HG03095 (cell line): ENCODE measurements at regions not wholly inside any gene's neighbourhood (a gene's known extent, or its start where the extent isn't known, plus 50 kb on each side); places are given as distances from the start of the nearest gene placed in this dataset.

Experiments
- ATAC-seq: cut with Tn5 transposase; IDR thresholded peaks from one replicate; pipeline ENCODE4 v1.9.1; 2021; ENCODE audit warnings: moderate library complexity; ENCODE audit not compliant: unreplicated experiment

DNA sequence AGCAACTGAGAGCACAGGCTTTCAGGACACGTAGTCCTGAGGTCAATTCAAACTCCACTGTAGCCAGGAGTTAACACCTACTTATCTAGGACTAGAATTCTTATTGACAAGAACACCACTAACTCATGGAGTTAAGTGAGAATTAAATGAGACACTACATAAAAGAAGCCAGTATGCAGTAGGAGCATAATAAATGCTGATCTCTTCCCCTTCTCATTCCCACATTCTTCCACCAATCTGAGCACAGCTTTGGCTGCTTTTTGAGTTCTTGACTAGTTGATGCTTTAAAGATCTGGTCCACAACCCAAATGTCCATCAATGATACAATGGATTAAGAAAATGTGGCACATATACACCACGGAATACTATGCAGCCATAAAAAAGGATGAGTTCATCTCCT is 55.2 kb downstream of the TTC32 start:
- no peak for ATAC-seq

DNA sequence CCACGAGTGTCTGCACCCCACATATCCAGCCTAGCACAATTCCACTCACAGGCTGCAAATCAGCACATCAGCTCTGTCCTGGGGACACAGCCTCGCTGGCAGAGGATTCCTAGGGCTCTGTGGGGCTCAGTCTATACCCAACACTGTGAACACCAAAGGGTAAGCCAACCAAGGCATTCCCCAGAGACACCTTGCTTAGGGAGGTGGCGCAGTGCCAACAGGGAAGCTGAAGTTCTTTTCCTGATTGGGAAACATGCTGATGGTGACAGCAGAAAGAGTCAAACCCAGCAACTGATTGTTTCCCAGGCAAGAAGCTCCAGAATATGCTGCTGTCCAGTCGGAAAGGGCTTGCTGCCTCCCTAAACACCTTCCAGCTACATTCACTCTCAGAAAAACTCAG is 55.8 kb downstream of the TTC32 start:
- no peak for ATAC-seq

DNA sequence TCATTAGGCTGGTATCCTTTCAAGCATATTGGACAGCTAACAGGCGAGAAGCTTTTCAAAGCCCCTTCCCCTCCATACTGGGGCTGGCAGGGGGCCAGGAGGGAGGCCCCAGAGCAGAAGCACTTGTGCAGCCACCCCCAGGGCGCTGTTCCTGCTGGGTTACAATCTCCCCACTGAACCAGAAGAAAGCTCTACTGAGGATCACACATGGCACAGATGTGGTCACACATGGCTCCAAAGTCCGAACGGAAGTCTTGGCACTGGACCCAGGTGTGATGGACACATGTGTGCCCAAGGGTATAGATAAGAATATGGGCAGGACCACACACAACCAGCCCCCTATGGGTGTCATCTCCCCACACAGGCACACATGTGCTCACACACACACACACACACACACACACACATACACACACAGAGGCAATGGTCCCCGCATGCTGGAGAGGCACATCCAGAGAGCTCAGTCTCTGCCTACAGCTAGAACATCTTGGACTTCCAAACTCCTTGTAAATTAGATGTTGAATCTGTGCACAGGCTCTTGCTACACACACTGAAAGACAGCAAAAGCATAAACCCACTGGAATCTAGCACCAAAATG is 56.4 kb downstream of the TTC32 start:
- ATAC-seq: no peak

DNA sequence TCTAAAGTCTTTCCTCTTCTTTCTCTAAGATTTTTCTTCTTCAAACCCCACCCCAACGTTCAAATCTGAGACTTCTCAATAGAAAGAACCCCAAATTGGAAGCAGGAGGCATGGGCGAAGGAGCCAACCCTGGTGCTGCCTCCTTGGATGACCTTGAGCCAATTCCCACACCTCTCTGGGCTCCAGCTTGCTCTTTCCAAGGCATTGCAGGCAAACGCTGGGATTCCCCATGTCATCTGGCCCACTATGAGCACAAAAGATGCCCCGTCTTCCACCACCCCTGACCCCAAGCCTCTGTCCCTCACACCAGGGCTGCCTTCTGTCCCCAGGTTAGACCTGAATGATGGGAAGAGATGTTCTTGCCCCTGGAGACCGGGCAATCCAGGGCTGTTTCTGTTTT is 57.0 kb downstream of the TTC32 start:
- no peak for ATAC-seq

DNA sequence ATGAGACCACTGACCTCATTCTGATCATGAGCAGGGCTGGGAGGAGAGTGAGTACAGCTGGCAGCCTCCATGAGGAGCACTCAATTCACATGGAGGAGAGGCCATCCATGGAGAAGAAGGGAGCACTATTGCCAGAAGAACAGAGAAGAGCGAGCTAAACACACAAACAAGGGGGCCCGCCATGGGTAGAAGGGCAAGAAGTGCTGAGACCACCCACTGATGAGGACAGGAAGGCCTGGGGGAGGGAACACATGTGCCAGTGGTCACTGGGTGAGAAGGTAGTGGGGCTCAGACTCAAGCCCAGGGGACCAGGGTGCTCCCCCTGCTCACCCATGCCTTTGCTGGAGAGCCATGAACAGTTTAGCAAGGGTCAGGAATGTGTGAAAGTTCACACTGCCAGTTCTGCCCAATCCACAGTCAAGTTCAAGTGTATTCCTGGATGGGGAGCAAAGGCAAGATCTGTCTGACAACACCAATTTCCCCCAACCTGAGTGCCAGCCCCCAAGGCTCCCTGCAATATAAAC is 57.7 kb downstream of the TTC32 start:
- no peak for ATAC-seq

DNA sequence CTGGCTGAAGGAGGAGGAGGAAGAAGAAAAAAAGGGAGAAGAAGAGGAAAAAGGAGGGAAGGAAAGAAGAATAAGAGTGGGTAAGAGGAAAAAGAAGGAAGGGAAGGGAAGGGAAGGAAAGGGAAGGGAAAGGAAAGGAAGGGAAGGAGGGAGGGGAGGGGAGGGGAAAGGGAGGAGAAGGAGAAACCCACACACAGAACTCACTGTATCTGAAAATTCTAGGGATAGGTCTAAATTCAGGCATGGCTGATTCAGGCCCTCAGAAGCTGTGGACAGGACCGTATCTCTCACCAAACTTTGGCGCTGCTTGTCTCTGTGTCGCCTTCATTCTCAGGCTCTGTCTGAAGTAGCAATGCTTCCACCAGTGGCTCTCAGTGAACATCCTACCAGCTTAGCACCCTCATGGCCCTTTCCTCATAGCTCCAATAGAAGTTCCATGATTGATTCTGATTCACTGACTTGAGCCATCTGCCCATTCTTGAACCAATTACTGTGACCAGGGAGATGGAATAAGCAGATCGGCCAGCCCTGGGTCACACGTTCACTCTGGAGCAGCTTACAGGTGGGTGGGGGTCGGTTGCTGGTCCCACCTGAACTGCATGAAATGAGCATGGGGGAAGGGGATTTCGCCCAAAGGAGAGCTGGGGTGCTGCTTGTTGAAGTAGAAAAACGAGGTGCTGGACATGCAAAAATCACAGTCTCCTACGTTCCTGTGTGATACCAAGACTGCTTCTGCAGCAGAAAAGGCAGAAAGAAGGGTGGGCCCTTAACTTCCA is 59.7 kb downstream of the TTC32 start:
- no peak for ATAC-seq

DNA sequence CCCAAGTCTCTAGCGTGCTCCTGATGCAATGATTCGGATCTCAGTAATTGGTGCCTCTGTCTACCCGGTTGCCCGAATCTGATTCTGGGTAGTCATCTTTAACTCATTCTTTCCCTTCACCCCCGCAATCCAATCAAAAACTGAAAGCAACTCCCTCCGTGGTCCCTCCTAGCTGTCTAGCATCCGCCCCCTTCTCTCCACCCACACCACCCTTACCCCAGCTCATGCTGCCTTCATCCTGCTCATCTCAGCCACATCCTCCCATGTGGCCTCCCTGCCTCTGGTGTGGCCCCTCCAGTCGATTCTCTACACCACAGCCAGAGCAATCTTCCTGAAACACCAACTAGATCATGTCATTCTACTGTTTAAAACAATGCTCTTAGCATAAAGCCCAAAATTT is 62.3 kb downstream of the TTC32 start:
- ATAC-seq: no peak

DNA sequence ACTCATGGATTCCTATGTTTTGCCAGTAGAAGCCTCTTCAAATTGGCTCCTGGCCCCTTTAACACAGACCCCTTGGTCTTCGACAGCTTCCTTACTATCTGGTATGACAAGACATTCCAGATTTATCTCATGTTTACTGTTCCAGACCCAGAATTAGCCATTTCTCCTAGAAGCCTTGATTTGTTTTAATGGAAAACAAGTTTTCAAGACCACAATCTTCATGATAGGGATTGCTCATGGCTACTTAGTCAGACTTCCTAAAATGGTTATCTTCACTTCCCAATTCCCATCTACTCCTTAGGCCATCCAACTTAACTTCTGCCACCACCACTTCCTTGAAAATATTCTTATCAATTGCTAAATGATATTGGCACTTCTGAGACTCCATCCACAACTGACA is 63.2 kb downstream of the TTC32 start:
- no peak for ATAC-seq

DNA sequence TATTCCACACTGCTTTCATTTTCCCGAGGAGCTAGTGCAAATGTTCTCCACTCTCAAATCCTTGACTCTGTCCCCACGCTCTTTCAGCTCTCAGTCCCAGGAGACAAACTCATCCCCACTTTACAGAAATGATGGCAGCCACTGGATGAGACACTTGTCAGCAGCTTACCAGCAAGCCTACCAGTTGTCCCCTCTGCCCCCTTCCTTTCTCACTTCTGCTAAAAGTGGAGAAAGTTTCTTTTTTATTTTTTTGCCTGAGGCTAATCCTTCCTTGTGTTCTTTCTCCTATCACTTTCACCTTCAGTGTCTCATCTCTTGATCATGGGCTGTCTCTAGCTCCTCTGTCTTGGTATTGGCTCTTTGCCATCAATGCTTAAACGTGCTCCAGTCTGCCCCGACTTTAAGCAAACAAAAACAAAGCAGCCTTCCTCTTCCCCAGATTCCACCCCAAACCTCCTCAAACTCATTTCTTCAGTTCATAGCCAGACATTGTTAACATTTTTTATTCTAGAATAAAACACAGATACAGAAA is 64.5 kb downstream of the TTC32 start:
- ATAC-seq: no peak

DNA sequence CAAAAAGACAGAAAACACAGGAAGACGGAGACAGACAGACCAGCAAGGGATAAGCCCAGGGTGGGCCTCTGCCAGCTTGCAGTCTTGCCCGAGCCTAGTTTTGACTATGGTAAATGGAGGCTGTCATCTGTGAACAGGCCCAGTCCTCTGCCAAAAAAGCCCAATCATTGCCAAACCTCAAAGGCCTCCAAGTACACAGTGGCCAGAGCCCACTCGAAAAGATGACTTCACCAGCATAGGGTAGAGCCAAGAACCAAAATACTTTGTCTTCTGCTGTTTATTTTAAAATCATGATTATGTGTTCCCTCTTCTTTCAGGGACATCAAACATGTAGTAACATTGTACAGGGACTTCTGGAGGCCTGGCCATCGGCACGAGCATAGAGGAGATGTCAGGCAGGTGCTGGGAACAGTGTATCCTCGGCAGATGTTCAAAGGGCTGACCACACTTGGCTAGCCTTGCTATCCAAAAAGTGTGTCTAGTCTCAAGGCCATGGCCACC is 66.0 kb downstream of the TTC32 start:
- ATAC-seq: no peak

DNA sequence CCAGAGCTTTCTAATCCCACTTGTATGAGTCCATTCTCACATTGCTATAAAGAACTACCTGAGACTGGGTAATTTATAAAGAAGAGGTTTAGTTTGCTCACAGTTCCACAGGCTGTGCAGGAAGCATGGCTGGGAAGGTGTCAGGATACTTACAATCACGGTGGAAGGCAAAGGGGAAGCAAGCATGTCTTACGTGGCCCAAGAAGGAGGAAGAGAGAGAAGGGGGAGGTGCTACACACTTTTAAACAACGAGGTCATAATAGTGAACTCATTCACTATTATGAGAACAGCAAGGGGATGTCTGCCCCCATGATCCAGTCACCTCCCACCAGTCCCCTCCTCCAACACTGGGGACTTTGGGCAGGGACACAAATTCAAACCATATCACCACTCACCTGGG is 67.8 kb downstream of the TTC32 start:
- ATAC-seq: no peak

DNA sequence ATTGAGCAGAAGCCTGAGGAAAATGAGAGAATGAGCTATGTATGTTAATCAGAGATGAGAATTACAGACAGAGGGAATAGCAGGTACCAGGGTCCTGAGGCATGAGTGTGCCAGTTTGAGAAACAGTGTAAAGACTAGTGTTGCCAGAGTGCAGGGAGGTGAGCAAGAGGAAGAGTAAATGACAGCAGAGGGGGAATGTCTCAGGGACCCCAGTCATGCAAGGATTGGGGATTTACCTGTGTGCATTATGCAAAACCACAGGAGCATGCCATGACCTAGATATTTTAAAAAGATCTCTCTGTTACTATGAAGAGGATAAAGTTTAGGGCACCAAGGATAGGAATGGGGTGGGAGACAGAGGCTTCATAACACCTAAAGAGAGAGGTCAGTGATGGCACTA is 72.1 kb downstream of the TTC32 start:
- no peak for ATAC-seq

DNA sequence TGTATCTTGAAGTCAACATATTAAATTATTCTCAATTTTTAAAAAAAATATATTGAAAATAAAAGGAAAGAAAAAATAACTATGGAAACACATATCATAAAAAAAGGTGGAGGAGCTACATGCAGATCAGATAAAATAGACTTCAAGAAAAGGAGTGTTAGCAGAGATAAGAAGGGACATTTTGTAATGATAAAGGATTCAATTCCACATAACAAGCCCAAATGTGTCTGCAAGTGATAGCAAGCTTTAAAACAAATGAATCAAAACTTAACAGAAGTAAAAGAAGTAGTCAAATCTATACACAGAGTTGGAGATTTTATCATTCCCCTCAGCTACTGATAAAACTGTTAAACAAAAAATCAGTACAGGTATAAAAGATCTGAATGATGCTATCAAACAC is 74.9 kb downstream of the TTC32 start:
- no peak for ATAC-seq

DNA sequence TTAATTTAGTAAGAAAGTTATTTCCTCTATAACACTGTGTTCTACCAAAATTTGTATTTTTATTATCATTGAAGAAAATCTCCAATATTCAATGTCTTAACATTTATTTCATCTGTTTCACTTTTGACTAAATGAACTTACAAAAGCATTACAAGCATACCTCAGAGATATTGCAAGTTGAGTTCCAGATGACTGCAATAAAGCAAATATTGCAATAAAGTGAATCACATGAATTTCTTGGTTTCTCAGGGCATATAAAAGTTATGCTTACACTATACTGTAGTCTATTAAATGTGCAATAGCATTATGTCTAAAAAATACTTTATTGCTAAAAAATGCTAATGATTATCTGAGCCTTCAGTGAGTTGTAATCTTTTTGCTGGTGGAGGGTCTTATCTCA is 78.3 kb downstream of the TTC32 start:
- ATAC-seq: no peak

DNA sequence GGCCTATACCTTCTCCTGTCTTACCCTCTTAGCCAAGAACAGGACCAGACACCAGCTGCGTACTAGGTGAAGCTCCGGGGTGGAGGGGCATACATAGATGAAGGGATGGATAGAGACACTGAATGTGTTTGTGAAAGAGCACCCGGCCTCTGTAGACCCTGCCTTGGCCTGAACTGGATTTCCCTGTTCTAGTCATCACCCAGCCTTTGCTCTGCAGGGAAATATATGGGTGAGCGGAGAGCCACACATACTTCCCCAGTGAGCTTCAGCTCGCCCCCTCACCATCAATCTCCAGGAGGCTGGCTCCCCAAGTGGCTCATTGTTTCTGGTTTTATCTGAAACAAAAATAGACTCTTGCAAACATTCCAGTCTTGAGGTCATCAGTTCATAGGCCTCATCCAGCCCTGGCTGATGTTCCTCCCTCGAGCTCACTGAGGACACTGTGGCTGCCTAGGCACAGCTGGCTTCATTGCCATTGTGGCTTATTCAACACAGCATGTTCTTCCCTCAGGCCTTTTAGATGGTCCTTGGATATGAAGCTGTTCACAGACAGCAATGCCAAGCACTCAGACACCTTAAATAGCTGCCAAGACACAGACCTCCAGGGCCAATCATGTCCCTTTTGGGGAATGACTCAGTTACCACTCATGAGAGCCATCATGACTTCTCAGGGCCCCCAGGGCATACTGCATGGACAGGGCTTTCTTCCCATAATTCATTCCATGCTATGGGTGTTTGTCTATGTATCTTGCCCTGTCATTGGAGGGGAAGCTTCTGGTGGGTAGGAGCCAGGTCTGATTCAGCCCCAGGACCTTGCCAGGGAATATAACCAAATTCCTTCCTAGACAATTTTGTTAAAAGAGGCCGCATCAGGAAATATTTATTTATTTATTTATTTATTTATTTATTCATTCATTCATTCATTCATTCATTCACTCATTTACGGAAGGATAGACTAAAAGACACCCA is 82.4 kb downstream of the TTC32 start:
- no peak for ATAC-seq

DNA sequence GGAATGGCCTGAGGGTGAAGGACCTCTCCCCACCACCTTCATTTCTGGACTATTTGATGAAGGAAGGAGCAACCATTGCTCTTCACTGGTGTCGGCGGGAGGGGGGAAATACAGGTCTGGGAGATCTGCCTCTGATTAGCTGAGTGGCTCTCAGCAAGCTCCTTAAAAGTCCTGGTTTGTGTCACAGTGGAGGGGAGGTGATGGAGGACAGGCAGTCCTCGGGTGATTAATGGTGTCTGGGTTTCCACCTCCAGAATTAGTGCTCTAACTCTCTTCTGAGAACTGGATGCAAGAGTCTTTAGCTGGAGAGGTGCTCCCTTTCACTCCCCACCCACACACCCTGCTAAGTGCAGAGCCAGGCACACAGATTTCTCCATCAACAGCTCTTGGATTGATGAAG is 83.2 kb downstream of the TTC32 start:
- no peak for ATAC-seq

DNA sequence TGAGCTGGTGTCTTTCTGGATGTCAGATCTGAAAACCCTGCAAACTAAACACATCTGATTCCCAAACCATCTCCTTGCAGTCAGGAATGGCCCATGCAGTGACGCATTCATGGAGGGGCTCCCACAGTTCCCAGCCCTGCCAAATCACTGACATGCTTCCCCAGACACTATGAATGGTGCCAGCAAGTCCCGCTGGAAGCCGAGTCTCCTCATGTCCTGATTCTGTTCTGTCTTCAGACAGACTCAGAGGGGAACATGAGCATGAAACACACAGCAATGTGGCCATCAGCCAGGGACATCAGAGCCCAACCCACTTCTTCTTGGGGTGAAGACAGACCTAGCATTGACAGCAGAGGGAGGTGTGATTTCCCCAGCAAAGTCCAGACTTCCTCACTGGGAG is 83.7 kb downstream of the TTC32 start:
- ATAC-seq: no peak

DNA sequence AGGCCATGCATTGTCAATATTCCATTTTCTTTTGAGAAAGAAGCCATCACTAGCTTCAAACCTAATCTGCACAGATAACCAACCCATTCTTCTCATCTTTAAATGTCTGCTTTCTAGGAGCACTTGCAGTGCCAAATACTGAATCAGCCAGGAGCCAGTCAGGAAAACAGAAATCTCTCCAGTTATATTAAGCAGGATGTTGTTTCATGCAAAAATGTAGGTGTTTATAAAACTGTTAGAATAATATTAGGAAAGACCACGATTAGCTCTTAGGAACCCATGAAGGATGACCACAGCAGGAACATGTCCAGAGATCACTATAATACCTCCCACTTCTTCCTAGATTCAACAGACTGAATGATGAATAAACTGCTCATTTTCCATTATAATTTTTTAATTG is 86.0 kb downstream of the TTC32 start:
- no peak for ATAC-seq

DNA sequence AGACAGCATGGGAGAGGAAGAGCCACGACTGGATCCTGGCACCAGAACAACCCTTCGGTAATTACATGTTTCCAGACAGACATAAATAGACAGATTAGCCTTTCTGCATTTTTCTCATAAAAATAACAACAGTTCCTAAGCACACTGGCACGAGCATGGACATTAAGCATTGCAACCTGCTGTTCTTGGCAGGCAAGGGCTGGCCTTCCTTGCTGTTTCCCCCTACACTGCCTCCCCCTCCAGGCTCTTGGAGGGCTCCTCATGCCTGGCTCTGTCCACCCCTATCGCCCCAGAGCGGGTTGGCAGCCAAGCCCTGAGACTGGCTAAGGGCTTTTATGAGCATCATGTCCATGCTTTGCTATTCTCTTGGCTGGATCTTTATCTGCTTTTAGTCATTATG is 89.6 kb downstream of the TTC32 start:
- no peak for ATAC-seq

DNA sequence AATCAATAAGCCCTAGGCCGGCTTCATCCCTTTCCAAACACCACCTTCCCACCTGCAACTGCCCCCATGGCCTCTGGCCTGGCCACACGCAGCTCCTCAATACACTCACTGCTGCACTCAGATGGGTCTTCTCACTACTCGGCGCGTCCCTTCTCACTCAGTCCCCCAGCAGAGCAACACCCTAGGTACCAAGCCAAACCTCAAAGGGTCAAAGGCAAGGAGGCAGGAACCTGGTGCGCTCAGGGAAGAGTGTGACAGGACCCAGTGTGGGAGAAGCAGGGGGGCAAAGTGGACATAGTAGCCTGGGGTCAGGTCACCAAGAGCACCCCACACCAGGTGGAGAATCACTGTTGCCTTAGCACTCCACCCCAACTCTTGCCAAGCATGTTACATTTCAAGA is 90.6 kb downstream of the TTC32 start:
- ATAC-seq: no peak

DNA sequence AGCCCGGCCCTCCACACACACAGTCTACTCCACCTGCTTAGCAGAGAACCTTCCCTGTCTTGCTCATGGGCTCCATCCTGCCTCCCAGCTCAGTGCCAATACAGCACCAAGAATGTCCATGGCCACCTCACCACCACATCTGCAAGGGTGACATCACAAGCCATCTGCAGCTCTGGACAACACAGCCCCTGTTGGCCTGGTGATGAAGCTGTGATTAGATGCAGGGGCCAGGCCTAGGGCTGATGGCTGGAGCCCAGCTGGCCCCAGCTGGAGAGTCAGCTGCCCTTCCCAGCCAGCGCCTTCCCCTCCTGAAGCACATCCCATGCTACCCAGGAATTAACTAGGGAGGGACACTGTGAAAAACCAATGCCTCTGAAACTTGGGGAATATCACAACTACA is 91.1 kb downstream of the TTC32 start:
- no peak for ATAC-seq
